GM12878 (cell line): ENCODE measurements at regions not wholly inside any gene's neighbourhood (a gene's known extent, or its start where the extent isn't known, plus 50 kb on each side); places are given as distances from the start of the nearest gene placed in this dataset.

ENCODE experiments used
- ATAC-seq: fragments of 200-7000 bp; cut with Tn5 transposase; 3 replicates; pipeline ENCODE4 v1.9.1; 2020; ENCODE audit warnings: mild to moderate bottlenecking, moderate library complexity
- BruUV-seq: library from RNA; stranded (reverse); fragments of 400-500 nt; replicated peaks from 2 replicates; lab custom pipeline; 2021; lab: Mats Ljungman, UMichigan
- CTCF ChIA-PET: fragments of 300-600 bp; sonication (Branson Sonifier 250); formaldehyde crosslinking; extraction: SDS; loops from one replicate; lab custom pipeline; 2021; ENCODE audit warnings: inconsistent platforms; lab: Yijun Ruan, JAX
- POLR2A ChIA-PET: fragments of 350-600 bp; formaldehyde crosslinking; extraction: SDS; loops from one replicate; lab custom pipeline; 2021; ENCODE audit warnings: inconsistent platforms; lab: Charles Lee
- RAD21 ChIA-PET: fragments of 300-600 bp; sonication (Branson Sonifier 250); formaldehyde crosslinking; loops from one replicate; lab custom pipeline; 2023; ENCODE audit warnings: antibody characterized with exemption; ENCODE audit not compliant: unreplicated experiment; lab: Charles Lee
- SMC1A ChIA-PET: fragments of 300-600 bp; sonication (Branson Sonifier 250); formaldehyde crosslinking; loops from one replicate; lab custom pipeline; 2023; ENCODE audit not compliant: unreplicated experiment, uncharacterized antibody; lab: Charles Lee
- DNase-seq: peaks from one replicate; pipeline ENCODE4 v3.0.0-alpha.2; 2011; ENCODE audit warnings: low read depth, low spot score
- FAIRE-seq: peaks from 3 replicates; lab custom pipeline; 2011; peaks lifted over from hg19 to GRCh38; lab: Jason Lieb, UNC
- H2AFZ ChIP-seq: 2 replicates; pipeline ENCODE4 v1.6.0; 2011; ENCODE audit warnings: low read depth, low read length, control low read depth; ENCODE audit not compliant: control insufficient read depth
- H3K27ac ChIP-seq: 2 replicates; pipeline ENCODE4 v1.5.1; 2011; ENCODE audit warnings: control low read depth; ENCODE audit not compliant: control insufficient read depth, insufficient read depth
- H3K27me3 ChIP-seq, 2 experiments: replicated peaks in 1 of 2; 2 replicates each; pipeline versions ENCODE4 v1.6.0 to v1.6.1; 2011; ENCODE audit warnings: low read length in 1 of 2; ENCODE audit not compliant: control insufficient read depth in 2 of 2, insufficient read depth in 2 of 2
- H3K36me3 ChIP-seq, 2 experiments: 2 replicates each; pipeline ENCODE4 v1.5.1; 2011; ENCODE audit warnings: low read length in 1 of 2; ENCODE audit not compliant: control insufficient read depth in 2 of 2, insufficient read depth in 2 of 2
- H3K4me1 ChIP-seq: 2 replicates; pipeline ENCODE4 v1.6.1; 2011; ENCODE audit warnings: mild to moderate bottlenecking, low read length, moderate library complexity, mixed read lengths; ENCODE audit not compliant: control insufficient read depth, insufficient read depth
- H3K4me2 ChIP-seq: 2 replicates; pipeline ENCODE4 v1.6.0; 2011; ENCODE audit warnings: control low read depth; ENCODE audit not compliant: control insufficient read depth, insufficient read depth
- H3K4me3 ChIP-seq: fragments of 200-600 bp; sonication (generic); 2 replicates; pipeline ENCODE4 v1.5.1; 2016
- H3K79me2 ChIP-seq: 2 replicates; pipeline ENCODE4 v1.6.0; 2011; ENCODE audit warnings: low read length; ENCODE audit not compliant: control insufficient read depth, insufficient read depth
- H3K9ac ChIP-seq: 2 replicates; pipeline ENCODE4 v1.8.0; 2011; ENCODE audit warnings: low read length, control low read depth, mixed read lengths; ENCODE audit not compliant: control insufficient read depth, insufficient read depth
- H3K9me3 ChIP-seq: replicated peaks from 3 replicates; pipeline ENCODE4 v1.5.1; 2011; ENCODE audit warnings: mild to moderate bottlenecking, low read length; ENCODE audit not compliant: control insufficient read depth, insufficient read depth
- H4K20me1 ChIP-seq: 2 replicates; pipeline ENCODE4 v1.6.0; 2011; ENCODE audit not compliant: control insufficient read depth, insufficient read depth
- E2F8 ChIP-seq: fragments of 450-650 bp; IDR thresholded peaks from 2 replicates; pipeline ENCODE4 v1.6.1; 2018; ENCODE audit warnings: mild to moderate bottlenecking, low read depth, moderate library complexity; ENCODE audit not compliant: partially characterized antibody
- ETV6 ChIP-seq, 2 experiments: fragments of 450-650 bp in 1 of 2; IDR thresholded peaks in 1 of 2; conservative IDR thresholded peaks in 1 of 2; 2 replicates each; pipeline ENCODE4 v1.6.1; 2014; ENCODE audit warnings: antibody characterized with exemption in 1 of 2, borderline replicate concordance in 1 of 2, low read depth in 1 of 2, mild to moderate bottlenecking in 1 of 2, moderate library complexity in 1 of 2
- HDAC6 ChIP-seq: fragments of 200-600 bp; sonication (generic); IDR thresholded peaks from one replicate; pipeline ENCODE4 v1.8.0; 2017; ENCODE audit warnings: antibody characterized with exemption; ENCODE audit not compliant: unreplicated experiment
- IRF5 ChIP-seq: fragments of 450-650 bp; IDR thresholded peaks from 2 replicates; pipeline ENCODE4 v1.6.1; 2017; ENCODE audit warnings: borderline replicate concordance
- YBX1 ChIP-seq: fragments of 450-650 bp; IDR thresholded peaks from 2 replicates; pipeline ENCODE4 v1.6.1; 2016; ENCODE audit warnings: antibody characterized with exemption
- WGBS: methylation state at CpG from one replicate; pipeline ENCODE4 v1.1.6; 2016; ENCODE audit warnings: low lambda C conversion rate; ENCODE audit not compliant: insufficient replicate concordance, insufficient coverage; ENCODE audit errors: missing lambda C conversion rate; 5-methylcytosine and 5-hydroxymethylcytosine counted together
- in situ Hi-C: fragments of 300-500 bp; cut with MboI; formaldehyde crosslinking; loops from 9 replicates; pipeline ENCODE4 v1.14.3; 2018; ENCODE audit warnings: mixed read lengths
- intact Hi-C: fragments of 100-400 bp; cut with micrococcal nuclease; formaldehyde crosslinking; loops from one replicate; pipeline ENCODE4 v1.14.2; 2022; ENCODE audit not compliant: unreplicated experiment

- H3K9ac ChIP-seq: no peak overlapping the region
- ChIA-PET POLR2A (no interaction called here), CTCF (no interaction called here), RAD21 (no interaction called here), SMC1A (no interaction called here)
- H3K9me3 ChIP-seq: no peaks in the 10 kb centered on the region
- WGBS: 66% methylated on average over 2 of the region's 2 CpGs
- no peak for FAIRE-seq
- H3K4me1 ChIP-seq: no peaks in the 10 kb centered on the region
- no peak overlapping the region for H3K4me3 ChIP-seq
- H3K4me2 ChIP-seq: no peak overlapping the region
- H3K79me2 ChIP-seq: no peaks in the 10 kb centered on the region
- H3K27me3 ChIP-seq: no peaks in the 10 kb centered on the region
- intact Hi-C loops (no loop called here), in situ Hi-C loops (no loop called here)
- DNase-seq: no peak
- H3K27ac ChIP-seq: no peak overlapping the region
- no peak for ATAC-seq
- BruUV-seq: no TSS peak
- no peaks in the 10 kb centered on the region for H3K36me3 ChIP-seq
- no peak overlapping the region for H2AFZ ChIP-seq
- TF ChIP-seq ETV6 (conservative IDR thresholded peaks at IDR 0.05 in 1 of 2, IDR thresholded peaks at IDR 0.05 in 1 of 2; ENCODE audit: borderline replicate concordance in 1 of 2, low read depth in 1 of 2): no peak
- TF ChIP-seq HDAC6: no peak
- no peak for TF ChIP-seq YBX1
- TF ChIP-seq IRF5: no peak
- no peak for TF ChIP-seq E2F8
- no peaks in the 10 kb centered on the region for H4K20me1 ChIP-seq
These were observed 72.1 kb upstream of the SPACA1 start for GRCh38 chr6:87975561-87975960.
